ENCODE measurements at regions not wholly inside any gene's neighbourhood (a gene's known extent, or its start where the extent isn't known, plus 50 kb on each side); places are given as distances from the start of the nearest gene placed in this dataset.
"Not testable (repeated sequence)": the region's sequence is repeated elsewhere in the genome, so short reads cannot be mapped to it uniquely, and the experiment has no call there.

GRCh38 chr10:10020945-10021344, 996.7 kb upstream of the CELF2 start:
- DNase-seq = no peak

DNA sequence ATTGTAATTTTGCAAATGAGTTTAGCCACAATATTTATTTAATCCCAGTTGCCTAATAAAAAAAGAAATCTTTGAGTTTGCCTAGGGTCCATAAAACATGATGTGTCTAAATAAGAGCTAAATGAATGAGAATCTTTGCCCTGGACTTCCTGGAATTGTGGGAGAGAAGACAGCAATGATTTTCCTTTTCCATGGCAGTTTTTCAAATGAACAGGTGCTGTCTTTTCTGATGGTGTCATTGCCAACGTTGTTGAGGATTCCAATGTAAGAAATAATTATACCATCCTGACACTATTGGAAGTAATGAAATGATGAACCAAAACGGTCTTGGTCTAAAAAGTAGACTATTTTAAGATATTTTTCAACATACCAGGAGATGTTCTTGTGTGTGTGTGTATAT, 984.7 kb upstream of the CELF2 start:
- no peak for DNase-seq

DNA sequence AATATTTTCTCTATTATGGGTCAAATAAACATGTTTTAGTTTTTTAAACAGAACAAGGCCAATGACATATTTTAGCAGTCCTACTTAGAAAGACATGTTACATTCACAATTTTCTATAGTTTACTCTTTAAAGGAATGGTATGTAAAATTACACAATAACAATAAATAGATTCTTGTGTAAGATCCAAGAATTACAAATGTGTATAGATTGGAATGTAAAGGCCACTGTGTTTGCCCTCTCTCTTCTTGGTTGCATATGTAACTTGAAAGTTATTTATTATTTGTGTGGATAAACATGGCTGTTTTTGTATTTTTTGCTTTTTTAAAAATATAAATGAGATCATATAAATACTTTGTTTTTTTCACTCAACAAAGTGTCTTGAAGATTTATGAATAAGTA, 979.3 kb upstream of the CELF2 start:
- DNase-seq = no peak

DNA sequence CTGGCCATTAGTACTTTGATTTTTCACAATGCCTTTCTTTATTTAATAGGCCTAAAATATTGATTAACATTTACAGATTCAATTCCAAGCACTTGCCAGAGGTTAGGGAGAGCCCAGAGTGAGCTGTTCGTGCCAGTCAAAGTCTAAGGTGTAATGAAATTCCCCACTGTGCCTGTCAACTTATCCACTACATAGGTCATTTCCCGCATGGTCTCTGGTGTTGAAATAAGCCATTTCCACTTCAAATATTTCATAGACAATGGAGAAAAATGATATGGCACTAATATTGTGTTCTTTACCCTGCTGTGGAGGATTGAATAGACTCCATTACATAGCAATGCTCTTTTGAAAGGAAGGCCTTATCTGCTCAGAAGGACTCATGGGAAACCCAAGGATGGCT, 978.1 kb upstream of the CELF2 start:
- no peak for DNase-seq

- DNase-seq = no peak
These were observed 974.6 kb upstream of the CELF2 start for GRCh38 chr10:10043083-10043482.

GRCh38 chr10:10044922-10045764, 972.5 kb upstream of the CELF2 start:
- no peak for DNase-seq

DNA sequence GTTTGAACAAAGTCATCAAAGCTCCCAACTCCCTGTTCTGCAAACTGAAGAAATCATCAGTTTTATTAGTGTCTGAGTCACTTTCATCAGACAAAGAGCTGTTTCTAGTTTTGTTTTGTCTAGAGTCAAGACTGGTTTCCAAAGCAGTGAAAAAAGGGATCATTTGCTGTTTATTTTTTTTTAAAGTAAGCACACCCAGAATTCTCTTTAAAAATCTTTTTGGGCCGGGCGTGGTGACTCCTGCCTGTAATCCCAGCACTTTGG, 972.0 kb upstream of the CELF2 start:
- no peak for DNase-seq

GRCh38 chr10:10047426-10047825, 970.2 kb upstream of the CELF2 start:
- DNase-seq = no peak

- no peak for DNase-seq
These were observed 964.6 kb upstream of the CELF2 start for GRCh38 chr10:10053051-10053450.

- DNase-seq = no peak
These were observed 963.2 kb upstream of the CELF2 start for GRCh38 chr10:10054466-10054865.

DNA sequence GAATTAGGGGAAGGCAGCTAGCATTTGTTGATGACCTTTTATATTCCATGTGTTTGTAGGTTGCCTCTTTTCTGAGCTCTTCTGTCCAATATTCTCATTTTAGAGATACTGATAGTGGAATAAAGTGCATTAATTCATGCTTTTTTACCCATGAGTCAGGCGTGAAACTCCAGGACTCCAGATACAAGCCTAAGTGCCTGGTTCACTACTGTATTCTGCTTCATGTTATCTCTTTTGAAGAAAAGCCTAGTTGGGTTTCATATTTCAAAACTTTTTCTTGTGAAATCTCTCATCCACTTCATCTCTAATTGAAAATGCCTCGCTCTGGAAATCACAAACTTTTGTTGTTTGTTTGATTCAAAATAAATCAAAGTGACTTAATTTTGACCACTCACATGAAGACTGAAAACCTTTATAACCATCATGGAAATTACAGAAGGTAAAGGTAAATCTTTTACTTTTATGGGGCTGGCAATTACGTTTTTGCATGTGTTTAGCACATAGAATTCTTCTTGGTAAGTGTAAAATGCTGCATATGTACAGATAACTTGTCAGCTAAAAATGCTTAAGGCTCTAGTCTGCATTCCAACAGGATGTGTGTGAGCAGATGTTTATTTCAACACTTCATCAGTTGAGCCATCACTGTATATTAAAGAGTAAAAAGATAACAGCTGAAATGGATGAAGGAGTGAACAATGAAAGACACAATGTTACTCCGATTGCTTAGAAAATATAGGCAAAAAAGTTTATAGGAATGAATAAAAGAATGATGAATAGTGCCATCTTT, 961.8 kb upstream of the CELF2 start:
- no peak for DNase-seq

DNA sequence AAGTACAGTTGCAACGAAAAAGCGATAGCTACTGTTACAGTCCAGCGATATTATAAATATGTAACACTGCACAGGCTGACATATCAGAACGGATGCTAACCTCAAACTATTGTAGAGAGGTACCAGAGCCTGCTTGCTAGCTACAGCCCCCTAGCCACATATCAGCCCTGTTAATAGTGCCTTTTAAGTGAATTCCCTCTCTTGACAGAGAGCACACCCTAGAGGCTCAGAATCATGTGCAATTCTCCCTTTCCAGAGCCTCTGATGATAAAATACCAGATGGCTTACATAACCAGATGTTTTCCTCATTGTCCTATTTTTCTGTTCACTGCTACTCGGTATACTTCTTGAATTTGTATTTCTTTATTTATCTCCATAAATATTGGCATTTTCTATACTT, 960.7 kb upstream of the CELF2 start:
- no peak for DNase-seq

DNA sequence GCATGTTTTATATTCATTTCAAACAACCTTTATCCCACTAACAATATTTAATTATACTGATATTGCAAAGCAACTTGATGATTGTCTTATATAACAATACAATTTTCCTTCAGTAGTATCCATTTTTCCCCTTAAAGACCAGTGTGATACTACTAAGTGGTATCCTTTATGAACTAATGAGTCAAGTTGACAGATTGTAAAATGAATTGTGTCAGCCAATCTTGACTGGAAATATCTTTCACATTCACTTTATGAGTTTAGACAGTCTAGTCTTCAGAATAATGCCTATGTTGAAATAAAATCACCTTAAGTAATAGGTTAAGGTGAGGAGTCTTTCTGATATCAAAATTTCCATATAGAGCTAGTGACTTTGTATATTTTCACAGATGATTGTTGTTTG, 950.0 kb upstream of the CELF2 start:
- no peak for DNase-seq

DNA sequence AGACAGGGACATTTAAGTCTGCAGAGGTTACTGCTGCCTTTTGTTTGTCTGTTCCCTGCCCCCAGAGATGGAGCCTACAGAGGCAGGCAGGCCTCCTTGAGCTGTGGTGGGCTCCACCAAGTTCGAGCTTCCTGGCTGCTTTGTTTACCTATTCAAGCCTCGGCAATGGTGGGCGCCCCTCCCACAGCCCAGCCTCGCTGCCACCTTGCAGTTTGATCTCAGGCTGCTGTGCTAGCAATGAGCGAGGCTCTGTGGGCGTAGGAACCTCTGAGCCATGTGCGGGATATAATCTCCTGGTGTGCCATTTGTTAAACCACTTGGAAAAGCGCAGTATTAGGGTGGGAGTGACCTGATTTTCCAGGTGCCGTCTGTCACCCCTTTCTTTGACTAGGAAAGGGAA, 942.8 kb upstream of the CELF2 start:
- DNase-seq = not testable (repeated sequence)

DNA sequence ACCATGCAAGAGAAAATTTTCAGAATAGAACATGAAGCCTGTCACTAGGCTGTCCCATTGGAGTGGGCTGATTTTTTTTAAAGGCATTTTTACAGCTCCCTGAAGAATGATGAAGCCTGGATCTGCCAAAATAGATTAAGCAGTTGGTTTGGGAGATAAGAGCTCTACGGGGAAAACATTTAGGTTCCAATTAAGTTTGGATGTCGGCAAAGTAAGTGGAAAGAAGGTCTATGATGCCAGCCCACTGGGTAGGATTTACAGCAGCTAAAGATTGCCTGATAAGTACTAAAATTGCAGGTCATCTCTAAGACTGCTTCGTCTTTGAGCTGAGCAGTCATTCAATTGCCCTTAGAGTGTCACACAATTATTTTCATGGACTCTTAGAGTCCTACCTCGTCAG, 939.2 kb upstream of the CELF2 start:
- DNase-seq = no peak

DNA sequence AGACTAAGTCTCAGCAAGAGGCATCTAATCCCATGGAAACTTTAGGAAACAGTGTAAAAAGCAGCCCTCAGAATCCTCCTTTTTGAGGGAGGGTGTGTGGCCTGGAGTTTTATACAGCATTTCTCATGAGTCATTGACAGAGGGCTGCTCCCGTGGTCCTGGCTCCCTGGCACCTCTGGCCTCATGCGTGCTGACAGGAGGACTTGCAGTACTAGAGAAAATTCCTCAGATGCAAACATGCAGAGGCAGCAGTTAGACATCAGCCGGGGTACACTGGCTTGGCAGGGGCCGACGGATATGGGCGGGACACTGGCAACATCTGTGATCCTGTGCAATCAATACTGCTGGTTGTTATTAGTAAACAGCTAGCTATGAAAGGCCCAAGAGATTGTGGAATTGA, 925.1 kb upstream of the CELF2 start:
- no peak for DNase-seq

GRCh38 chr10:10093021-10093420, 924.7 kb upstream of the CELF2 start:
- DNase-seq = no peak

DNA sequence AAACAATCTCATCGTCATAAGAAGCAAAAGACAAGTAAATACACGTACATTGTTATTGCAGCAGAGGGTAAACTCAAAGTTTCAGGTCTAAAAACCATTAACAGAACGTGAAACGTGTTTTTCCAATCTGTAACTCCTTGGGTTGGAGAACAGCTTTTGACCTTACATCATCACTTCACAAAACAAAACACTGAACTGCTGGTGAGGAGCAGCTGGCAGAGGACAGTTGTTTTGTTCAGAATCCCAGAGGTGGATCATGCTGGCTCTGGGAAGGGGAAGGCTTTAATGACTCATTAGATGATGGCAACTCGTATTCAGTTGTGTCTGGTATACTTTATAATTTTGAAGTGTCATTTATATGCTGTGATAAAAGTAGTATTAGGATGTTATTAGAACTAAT, 923.0 kb upstream of the CELF2 start:
- no peak for DNase-seq

GRCh38 chr10:10096296-10096695, 921.4 kb upstream of the CELF2 start:
- DNase-seq = no peak

- DNase-seq = no peak
These were observed 920.8 kb upstream of the CELF2 start for GRCh38 chr10:10096898-10097297.

DNA sequence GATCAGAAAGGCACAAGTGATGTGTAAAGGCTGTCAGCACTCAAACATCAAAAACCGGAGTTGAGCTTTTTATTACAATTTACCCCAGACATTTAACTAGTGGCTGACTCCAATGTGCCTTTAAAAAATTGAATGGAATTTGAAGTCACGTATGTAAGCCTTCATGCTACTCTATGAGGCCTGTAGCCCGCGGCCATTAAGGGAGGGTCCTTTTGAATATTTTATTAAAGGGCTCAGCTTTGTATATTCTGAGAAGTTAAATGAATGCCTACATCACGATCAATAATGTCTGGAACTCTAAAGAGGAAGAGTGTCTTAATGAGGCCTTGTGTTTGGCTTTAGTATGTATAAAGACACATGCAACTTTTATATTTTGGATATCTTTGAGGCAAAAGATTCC, 916.6 kb upstream of the CELF2 start:
- no peak for DNase-seq

GRCh38 chr10:10110844-10111490, 906.7 kb upstream of the CELF2 start:
- no peak for DNase-seq

GRCh38 chr10:10118131-10118530, 899.5 kb upstream of the CELF2 start:
- no peak for DNase-seq

- no peak for DNase-seq
These were observed 897.0 kb upstream of the CELF2 start for GRCh38 chr10:10120671-10121070.
